ENCODE measurements at regions not wholly inside any gene's neighbourhood (a gene's known extent, or its start where the extent isn't known, plus 50 kb on each side); places are given as distances from the start of the nearest gene placed in this dataset.

GRCh38 chr16:5505091-5505887 lies 407.7 kb upstream of the EEF2KMT start:
- no peak for TF ChIP-seq EZH2phosphoT487 (IDR thresholded peaks at IDR 0.05; ENCODE audit: borderline replicate concordance, low read length)
- no peaks in the 10 kb centered on the region for H4K20me1 ChIP-seq (ENCODE audit: control insufficient read depth, insufficient read depth, low read depth, low read length)
- no peak overlapping the region for H3K4me2 ChIP-seq (ENCODE audit: low read length)
- H3F3A ChIP-seq (ENCODE audit: control insufficient read depth, insufficient read depth): no peaks in the 10 kb centered on the region
- H3K36me3 ChIP-seq (ENCODE audit: control insufficient read depth, low read length): no peaks in the 10 kb centered on the region
- H3K4me1 ChIP-seq (ENCODE audit: control insufficient read depth, low read length): no peaks in the 10 kb centered on the region
- no peak overlapping the region for H3K27ac ChIP-seq (ENCODE audit: low read depth, low read length)
- no peaks in the 10 kb centered on the region for H3K9me3 ChIP-seq (ENCODE audit: control insufficient read depth, insufficient read depth, low read length)
- no peaks in the 10 kb centered on the region for H3K79me2 ChIP-seq (ENCODE audit: control insufficient read depth, low read length)
- no peaks in the 10 kb centered on the region for H3K9me2 ChIP-seq (replicated peaks; ENCODE audit: control insufficient read depth, low read length)
- no peaks in the 10 kb centered on the region for H3K27me3 ChIP-seq (ENCODE audit: control insufficient read depth, low read length)
- no peak overlapping the region for H3K4me3 ChIP-seq (ENCODE audit: low read length)

GRCh38 chr16:5504064-5504781 lies 406.6 kb upstream of the EEF2KMT start:
- no peak overlapping the region for H3K4me2 ChIP-seq (ENCODE audit: low read length)
- H3K4me3 ChIP-seq (ENCODE audit: low read length): no peak overlapping the region
- no peak for TF ChIP-seq EZH2phosphoT487 (IDR thresholded peaks at IDR 0.05; ENCODE audit: borderline replicate concordance, low read length)
- H3K79me2 ChIP-seq (ENCODE audit: control insufficient read depth, low read length): no peaks in the 10 kb centered on the region
- no peaks in the 10 kb centered on the region for H3K36me3 ChIP-seq (ENCODE audit: control insufficient read depth, low read length)
- no peaks in the 10 kb centered on the region for H3K9me2 ChIP-seq (replicated peaks; ENCODE audit: control insufficient read depth, low read length)
- H3K27me3 ChIP-seq (ENCODE audit: control insufficient read depth, low read length): no peaks in the 10 kb centered on the region
- no peaks in the 10 kb centered on the region for H4K20me1 ChIP-seq (ENCODE audit: control insufficient read depth, insufficient read depth, low read depth, low read length)
- H3F3A ChIP-seq (ENCODE audit: control insufficient read depth, insufficient read depth): no peaks in the 10 kb centered on the region
- H3K4me1 ChIP-seq (ENCODE audit: control insufficient read depth, low read length): no peaks in the 10 kb centered on the region
- no peak overlapping the region for H3K27ac ChIP-seq (ENCODE audit: low read depth, low read length)
- H3K9me3 ChIP-seq (ENCODE audit: control insufficient read depth, insufficient read depth, low read length): no peaks in the 10 kb centered on the region

- H3K79me2 ChIP-seq (ENCODE audit: control insufficient read depth, low read length): no peaks in the 10 kb centered on the region
- H3F3A ChIP-seq (ENCODE audit: control insufficient read depth, insufficient read depth): no peaks in the 10 kb centered on the region
- no peaks in the 10 kb centered on the region for H3K27me3 ChIP-seq (ENCODE audit: control insufficient read depth, low read length)
- H3K9me2 ChIP-seq (replicated peaks; ENCODE audit: control insufficient read depth, low read length): no peaks in the 10 kb centered on the region
- H3K9me3 ChIP-seq (ENCODE audit: control insufficient read depth, insufficient read depth, low read length): no peaks in the 10 kb centered on the region
- H4K20me1 ChIP-seq (ENCODE audit: control insufficient read depth, insufficient read depth, low read depth, low read length): no peaks in the 10 kb centered on the region
- TF ChIP-seq EZH2phosphoT487 (IDR thresholded peaks at IDR 0.05; ENCODE audit: borderline replicate concordance, low read length) (no peak), CTCF (IDR thresholded peaks at IDR 0.05; ENCODE audit: low read depth, low read length, poor library complexity, severe bottlenecking) (no peak)
- H3K27ac ChIP-seq (ENCODE audit: low read depth, low read length): no peak overlapping the region
- H3K4me1 ChIP-seq (ENCODE audit: control insufficient read depth, low read length): no peaks in the 10 kb centered on the region
- no peak overlapping the region for H3K4me2 ChIP-seq (ENCODE audit: low read length)
- no peak overlapping the region for H3K4me3 ChIP-seq (ENCODE audit: low read length)
- no peaks in the 10 kb centered on the region for H3K36me3 ChIP-seq (ENCODE audit: control insufficient read depth, low read length)
Observed at GRCh38 chr16:5502944-5503343, 405.3 kb upstream of the EEF2KMT start.

GRCh38 chr16:5502467-5502869 lies 404.9 kb upstream of the EEF2KMT start:
- TF ChIP-seq EZH2phosphoT487 (IDR thresholded peaks at IDR 0.05; ENCODE audit: borderline replicate concordance, low read length) (no peak), CTCF (IDR thresholded peaks at IDR 0.05; ENCODE audit: low read depth, low read length, poor library complexity, severe bottlenecking) (peak; percentile 52)
- Histone ChIP-seq H3F3A (ENCODE audit: control insufficient read depth, insufficient read depth) (no peaks in the 10 kb centered on the region), H3K27me3 (ENCODE audit: control insufficient read depth, low read length) (no peaks in the 10 kb centered on the region), H3K4me1 (ENCODE audit: control insufficient read depth, low read length) (no peaks in the 10 kb centered on the region), H4K20me1 (ENCODE audit: control insufficient read depth, insufficient read depth, low read depth, low read length) (no peaks in the 10 kb centered on the region), H3K4me2 (ENCODE audit: low read length) (no peak overlapping the region), H3K79me2 (ENCODE audit: control insufficient read depth, low read length) (no peaks in the 10 kb centered on the region), H3K27ac (ENCODE audit: low read depth, low read length) (no peak overlapping the region), H3K9me2 (replicated peaks; ENCODE audit: control insufficient read depth, low read length) (no peaks in the 10 kb centered on the region), H3K4me3 (ENCODE audit: low read length) (no peak overlapping the region), H3K36me3 (ENCODE audit: control insufficient read depth, low read length) (no peaks in the 10 kb centered on the region), H3K9me3 (ENCODE audit: control insufficient read depth, insufficient read depth, low read length) (no peaks in the 10 kb centered on the region)
